ENCODE measurements at regions not wholly inside any gene's neighbourhood (a gene's known extent, or its start where the extent isn't known, plus 50 kb on each side); places are given as distances from the start of the nearest gene placed in this dataset.

- DNase-seq, result no peak
Observed at GRCh38 chr1:208551633-208552320, 307.6 kb upstream of the PLXNA2 start.

DNA sequence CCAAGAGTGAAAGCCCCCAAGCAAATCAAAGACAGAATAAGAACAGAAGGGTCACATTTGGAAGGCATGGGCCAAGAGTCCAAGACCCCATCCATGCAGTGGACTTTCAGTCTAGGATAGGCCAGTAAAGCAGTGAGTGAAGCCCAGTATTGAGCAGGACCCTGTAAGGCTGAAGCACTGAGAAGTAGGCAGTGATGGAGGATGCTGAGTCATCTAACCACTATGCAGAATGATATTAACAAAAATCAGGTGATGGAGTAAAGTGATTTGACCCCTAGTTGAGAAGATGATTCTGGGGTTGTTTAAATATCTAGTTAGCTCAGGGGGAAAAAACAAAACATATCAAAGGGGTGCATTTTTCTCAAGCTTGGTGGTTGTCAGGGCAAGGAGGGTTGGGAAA is 308.7 kb upstream of the PLXNA2 start:
- no peak for DNase-seq

DNA sequence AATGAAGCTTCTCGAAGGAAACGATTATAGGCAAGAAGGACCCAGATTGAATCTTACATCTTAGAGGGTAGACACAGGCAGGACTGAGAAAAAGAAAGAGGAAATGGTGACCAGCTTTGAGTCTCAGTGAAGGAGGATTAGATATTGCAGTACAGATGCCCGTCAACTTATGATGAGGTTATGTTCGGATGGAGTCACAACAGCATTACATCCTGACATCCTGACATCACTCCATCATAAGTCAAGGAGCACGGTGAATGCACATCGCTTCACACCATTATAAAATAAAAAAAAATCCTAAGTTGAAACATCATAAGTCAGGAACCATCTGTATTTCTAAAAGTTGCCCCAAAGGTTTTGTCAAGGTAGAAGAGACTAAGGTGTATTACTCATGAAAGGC is 312.3 kb upstream of the PLXNA2 start:
- DNase-seq, result no peak

GRCh38 chr1:208557046-208557722 is 313.0 kb upstream of the PLXNA2 start:
- DNase-seq, result no peak

GRCh38 chr1:208557723-208558094 is 313.5 kb upstream of the PLXNA2 start:
- no peak for DNase-seq

DNA sequence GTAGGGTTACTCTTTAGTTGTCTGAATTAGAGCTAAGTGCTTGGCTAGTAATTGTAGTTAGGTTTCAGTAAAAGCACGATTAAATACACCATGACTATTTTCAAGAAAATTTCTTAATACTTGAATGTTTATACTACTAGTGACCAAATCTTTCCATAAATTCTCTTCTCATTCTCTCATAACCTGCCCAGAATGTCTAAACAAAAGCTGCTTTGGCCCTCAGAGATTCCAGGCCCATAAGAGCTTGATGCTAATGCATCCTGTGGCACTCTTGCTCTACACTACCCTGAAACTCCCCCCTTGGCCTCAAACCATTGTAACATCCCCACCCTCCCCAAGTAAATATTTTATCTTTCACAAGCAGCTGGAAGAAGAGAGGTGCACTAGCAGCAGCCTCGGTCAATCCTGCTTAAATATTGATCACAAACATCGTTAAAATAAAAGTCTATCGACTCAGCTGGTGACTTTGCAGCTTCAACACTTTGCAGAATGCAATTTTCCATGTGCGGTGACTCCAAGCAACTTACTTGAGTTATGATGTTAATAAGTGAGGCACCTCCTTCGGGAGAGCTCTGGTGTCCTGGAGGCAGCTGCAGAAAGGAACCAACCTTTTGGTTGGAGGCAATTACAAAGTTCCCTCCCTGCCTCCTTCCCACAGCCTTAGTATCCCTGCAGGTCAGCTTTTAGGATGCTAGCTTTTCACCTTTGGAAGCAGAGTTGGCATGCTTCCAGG is 315.6 kb upstream of the PLXNA2 start:
- no peak for DNase-seq

DNA sequence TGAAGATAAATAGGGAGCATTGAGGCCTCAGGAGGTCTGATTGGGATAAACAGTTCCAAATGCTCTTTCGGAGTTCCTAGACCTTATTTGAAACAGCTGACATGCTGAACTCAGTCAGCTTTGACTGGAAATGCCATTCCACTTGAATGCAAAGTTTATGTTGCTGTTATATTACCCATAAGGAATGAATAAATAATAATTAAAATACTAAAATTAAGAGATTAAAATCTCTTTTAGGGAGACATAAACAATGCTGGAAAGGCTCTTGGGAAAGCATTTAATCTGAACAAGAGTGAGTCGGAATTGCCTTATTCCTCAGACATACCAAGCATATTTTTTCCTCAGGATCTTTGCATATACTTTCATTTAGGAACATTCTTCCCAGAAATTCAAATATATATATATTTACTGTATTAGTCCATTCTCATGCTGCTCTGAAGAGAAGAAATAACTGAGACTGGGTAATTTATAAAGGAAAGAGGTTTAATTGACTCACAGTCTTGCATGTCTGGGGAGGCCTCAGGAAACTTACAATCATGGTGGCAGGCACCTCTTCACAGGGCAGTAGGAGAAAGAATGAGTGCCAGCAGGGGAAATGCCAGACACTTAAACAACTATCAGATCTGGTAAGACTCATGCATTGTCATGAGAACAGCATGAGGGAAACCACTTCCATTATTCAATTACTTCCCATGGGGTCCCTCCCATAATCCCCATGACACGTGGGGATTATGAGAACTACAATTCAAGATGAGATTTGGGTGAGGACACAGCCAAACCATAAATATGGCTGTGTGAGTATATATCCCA is 318.2 kb upstream of the PLXNA2 start:
- no peak for DNase-seq

GRCh38 chr1:208564466-208564865 is 320.3 kb upstream of the PLXNA2 start:
- DNase-seq, result no peak

DNA sequence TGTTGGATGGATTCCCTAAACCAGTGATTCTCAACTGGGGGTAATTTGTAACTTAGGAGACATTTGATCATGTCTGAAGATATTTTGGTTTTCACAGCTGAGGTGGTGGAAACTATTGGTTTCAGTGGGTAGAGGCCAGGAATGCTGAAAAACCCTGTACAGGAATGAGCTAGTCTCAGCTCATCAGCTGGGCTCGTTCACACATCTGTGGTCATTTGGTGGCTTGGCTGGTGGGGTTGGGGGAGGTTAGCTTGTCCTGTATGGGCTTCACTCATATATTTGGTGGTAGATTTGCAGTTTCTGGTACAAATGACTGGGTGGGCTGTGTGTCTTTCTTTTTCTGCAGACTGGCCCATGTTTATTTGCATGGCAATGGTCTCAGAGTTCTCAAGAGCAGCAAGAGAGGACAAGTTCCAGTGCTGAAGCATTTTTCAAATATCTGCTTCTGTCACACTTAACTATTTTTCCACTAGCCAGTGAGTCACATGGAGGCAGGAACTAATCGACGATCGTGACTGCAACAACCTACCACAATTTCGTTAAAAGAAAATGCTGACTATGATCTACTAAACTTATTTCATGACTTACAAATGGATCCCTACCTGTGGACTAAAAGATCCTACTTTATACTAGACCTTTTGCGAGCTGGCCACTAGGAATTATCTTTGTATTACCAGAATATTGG is 321.7 kb upstream of the PLXNA2 start:
- DNase-seq, result no peak

- no peak for DNase-seq
Observed at GRCh38 chr1:208569181-208569580, 325.0 kb upstream of the PLXNA2 start.

DNA sequence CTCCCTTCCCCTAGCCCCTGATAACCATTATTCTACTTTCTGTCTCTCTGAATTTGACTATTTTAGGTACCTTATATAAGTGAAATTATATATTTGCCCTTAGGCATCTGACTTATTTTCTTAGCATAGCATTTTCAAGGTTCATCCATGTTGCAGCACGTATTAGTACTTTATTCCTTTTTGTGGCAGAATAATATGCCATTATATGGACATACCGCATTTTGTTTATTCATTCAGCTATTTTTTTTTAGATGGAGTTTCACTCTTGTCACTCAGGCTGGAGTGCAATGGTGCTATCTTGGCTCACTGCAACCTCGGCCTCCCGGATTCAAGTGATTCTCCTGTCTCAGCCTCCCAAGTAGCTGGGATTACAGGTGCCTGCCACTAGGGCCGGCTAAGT is 326.2 kb upstream of the PLXNA2 start:
- no peak for DNase-seq

DNA sequence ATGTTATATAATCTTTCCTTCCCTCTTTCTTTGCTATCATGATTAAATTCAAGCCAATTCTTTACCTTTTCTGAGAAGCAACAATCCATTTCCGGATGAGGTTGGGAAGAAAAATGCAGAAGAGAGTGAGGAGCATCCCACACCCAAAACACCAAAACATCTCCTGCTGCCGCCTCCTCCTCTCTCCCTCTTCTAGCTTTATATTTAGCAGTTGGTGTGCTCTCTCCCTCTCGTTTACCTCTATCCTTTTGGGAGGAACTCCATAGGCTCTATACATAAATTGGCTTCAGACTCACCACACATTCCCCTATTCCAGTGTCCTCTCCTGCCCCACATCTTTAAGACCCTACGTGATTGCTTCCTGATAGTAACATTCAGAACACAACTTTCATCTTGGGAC is 332.2 kb upstream of the PLXNA2 start:
- DNase-seq, result no peak

DNA sequence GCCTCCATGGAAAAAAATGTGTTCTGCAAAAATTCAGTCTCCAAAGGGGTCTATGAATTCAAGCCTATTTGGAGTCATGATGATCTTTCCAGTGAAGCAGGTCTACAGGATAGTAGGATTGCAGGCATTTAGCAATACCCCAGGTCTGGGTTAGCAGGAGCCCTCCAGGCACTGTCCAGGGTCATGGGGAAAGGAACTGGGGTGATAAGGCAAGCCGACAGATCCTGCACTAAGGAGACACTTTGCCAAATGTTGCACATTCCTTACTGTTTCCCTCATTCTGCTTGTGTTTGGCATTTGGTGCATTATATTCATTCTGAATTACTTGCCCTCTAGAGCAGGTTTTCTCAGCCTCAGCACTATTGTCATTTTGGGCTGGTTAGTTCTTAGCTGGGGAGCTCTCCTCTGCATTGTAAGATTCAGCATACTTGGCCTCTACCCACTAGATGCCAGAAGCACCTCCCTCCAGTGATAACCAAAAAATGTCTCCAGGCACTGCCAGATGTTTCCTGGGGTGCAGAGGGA is 333.3 kb upstream of the PLXNA2 start:
- no peak for DNase-seq

DNA sequence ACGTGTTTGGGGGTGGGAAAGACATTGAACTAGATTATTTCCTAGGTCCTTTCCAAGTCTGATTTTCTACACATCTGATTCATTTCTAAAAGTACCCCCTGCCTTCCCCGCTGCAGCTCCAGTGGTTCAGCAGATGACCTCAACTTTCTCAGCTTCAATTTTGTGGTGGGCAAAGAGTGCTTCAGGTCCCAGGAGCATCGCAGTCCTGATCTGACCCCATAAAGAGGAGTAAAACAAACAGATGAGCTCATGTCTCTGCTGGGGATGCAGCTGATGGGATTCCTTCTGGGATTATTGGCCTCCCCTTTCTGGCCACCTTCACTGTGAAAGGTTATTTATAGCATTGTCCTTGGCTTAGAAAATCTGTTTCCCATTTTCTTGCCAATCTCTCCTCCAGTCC is 337.0 kb upstream of the PLXNA2 start:
- peak; percentile 36 for DNase-seq

- DNase-seq, result no peak
Observed at GRCh38 chr1:208581667-208582066, 337.5 kb upstream of the PLXNA2 start.

DNA sequence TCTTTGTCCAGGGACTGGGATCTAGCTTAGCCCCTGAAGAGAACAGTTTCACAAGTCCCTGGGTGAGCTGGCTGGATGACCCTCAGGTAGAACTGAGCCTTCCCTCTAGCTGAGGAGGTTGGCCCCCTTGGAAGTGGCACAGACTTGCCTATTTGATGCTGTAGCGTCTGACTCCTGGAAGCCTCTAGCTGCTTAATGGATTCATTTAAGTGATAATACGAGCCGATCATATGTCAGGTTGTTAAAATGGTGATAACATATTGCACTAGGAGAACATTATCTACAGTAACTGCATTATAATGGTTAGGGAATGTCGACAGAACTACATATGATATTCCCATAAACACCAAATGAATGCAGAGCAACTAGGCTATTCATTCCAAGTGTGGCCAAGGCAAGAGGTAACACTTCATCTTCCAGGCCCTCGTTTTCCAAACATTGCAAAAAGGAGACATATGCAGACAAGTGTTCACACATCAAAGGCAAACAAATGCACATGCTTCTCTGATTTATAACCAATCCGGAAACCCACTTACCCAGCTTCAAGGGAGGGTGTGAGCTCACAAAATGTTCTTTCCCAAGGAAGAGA is 340.1 kb upstream of the PLXNA2 start:
- no peak for DNase-seq

DNA sequence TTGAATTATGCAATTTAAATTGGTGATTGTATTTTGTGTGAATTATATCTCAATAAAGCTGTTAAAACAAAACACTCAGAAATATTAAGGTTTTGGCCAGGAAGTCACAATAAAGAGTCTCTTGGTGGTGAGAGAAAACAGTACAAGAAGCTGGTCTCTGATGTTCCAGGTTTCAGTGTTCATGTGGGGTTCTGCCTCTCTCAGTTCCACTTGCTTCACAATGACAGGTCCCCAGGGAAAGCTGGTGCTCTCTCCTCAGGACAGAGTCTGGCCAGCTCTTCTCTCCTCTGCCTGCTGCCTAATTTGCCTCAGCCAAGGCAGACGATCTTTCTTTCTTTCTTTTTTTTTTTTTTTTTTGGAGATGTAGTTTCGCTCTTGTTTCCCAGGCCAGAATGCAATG is 342.9 kb upstream of the PLXNA2 start:
- no peak for DNase-seq

DNA sequence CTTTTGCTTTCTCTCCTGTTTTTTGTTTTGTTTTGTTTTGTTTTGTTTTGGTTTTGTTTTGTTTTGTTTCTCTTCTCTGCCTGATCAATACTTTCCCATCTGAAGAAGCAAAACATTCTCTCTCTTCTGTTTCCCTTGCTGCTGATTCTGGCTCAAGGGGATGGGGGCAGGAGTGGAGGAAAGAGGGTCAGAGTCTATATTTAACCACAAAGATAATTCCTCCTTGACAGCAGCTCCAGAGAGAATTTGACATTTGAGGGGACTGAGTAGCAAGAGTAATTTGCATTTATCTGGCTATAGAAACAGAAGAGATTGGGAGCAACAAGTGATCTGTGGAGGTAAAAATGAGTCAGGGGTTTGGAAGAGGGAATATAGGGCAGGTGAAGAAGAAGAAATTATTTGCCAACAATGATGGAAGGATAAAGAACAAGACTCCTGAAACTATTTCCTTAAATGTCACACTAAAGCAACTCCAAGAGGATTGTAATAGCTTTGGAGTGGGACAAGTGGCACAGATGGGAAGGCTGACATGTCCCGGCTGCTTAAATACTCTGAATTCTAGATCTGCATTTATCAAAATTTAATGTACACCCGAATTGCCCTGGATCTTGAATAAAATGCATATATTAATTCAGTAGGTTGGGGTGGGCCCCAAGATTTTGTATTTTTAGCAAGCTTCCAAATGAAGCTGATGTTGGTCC is 349.3 kb upstream of the PLXNA2 start:
- DNase-seq, result no peak

GRCh38 chr1:208595236-208595635 is 351.1 kb upstream of the PLXNA2 start:
- no peak for DNase-seq

DNA sequence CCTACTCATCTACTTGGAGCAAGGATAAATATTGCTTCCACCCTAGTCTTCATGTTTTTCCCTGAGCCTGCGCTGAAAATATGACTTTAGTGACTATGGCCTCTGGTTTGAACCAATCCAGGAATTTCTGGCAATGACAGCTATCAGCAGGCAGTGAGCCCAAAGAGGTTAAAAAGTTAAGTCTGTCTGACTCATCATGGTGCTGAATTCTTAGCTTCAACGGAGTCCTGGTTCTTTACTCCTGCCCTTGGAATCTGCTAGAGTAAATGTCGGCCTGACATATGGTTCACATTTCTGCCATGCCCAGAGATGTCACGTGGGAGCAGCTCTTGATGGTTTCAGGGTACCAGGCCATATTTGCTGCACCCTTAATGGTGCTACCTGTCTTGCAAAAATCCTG is 351.6 kb upstream of the PLXNA2 start:
- no peak for DNase-seq

GRCh38 chr1:208597571-208597970 is 353.4 kb upstream of the PLXNA2 start:
- DNase-seq, result no peak

Data from T1000 (cell line).